Myocyte (in vitro differentiated cells): ENCODE measurements at regions not wholly inside any gene's neighbourhood (a gene's known extent, or its start where the extent isn't known, plus 50 kb on each side); places are given as distances from the start of the nearest gene placed in this dataset.

Experiments used
- DNase-seq: peaks from one replicate; pipeline ENCODE4 v3.0.0-alpha.2; 2012; ENCODE audit warnings: low read depth

DNA sequence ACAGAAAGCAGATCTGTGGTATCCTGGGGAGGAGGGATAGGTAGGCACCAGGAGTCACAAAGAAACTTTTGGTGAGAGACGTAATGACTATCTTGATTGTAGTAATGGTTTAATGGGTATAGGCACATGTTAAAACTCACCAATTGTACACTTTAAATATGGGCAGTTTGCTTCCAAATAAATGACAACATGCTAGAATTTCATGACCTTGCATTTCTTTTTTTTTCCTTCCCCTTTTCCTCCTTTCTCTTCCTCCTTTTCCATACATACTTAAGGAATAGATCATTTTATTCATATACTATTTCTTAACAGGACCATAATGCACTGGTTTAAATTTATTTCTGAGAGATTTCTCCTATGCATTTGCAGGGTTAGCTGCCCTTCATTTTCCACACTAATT, 341.8 kb downstream of the TMEM182 start:
- no peak for DNase-seq

DNA sequence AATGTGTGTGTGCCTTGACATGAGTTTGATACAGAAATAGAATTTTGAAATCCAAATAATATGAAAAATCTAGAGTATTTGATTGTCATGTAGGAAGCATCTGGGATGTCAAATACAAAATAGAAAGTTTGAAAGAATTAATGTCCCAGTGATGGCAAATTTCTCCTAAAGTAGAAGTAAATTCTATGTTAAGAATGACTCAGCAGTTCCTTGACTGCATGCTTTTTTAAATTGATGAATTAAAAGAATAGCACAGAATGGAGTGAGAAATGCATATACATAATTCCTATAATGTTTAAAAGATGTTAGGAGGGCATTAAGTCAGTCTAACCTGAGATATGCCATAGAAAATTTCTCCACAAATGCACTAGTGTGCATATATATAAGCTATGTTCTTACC, 357.5 kb downstream of the TMEM182 start:
- DNase-seq: no peak

GRCh38 chr2:103121106-103121505, 359.3 kb downstream of the TMEM182 start:
- DNase-seq: no peak

DNA sequence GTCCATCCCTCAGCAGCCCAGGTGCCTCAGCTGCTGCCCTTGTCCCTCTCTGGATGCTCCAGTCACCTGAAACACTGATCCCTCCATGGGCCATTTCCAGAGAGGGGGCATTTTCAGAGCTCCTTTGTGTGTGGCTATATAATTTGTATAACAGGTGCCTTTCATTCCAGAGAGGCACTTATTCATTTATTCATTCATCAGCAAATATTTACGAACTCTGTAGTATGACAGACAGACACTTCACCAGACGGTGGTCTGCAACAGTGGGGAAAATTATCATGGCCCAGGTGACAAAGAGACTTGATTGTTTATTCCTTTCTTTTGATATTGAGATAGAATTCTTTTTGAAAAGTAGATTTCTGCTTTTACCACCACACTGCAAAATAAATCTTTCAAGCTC, 361.7 kb downstream of the TMEM182 start:
- DNase-seq: no peak

DNA sequence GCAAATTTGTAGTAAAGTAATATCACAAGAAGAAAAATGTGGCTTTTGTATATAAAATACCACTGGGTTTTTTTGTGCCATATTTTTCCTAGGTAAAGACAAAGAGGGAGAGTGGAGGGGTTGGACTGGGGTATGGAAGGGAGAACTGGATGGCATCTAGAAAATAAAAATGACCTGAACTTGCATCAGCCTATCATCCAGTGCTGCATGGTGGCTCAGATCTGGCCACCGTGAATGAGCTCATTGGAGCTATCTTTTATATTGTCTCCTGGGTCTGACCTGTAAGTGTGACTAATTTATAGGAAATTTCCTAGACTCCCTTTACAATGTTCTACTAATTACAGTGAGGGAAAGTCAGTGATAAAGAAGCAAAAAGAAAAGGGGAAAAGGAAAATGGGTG, 369.0 kb downstream of the TMEM182 start:
- no peak for DNase-seq

DNA sequence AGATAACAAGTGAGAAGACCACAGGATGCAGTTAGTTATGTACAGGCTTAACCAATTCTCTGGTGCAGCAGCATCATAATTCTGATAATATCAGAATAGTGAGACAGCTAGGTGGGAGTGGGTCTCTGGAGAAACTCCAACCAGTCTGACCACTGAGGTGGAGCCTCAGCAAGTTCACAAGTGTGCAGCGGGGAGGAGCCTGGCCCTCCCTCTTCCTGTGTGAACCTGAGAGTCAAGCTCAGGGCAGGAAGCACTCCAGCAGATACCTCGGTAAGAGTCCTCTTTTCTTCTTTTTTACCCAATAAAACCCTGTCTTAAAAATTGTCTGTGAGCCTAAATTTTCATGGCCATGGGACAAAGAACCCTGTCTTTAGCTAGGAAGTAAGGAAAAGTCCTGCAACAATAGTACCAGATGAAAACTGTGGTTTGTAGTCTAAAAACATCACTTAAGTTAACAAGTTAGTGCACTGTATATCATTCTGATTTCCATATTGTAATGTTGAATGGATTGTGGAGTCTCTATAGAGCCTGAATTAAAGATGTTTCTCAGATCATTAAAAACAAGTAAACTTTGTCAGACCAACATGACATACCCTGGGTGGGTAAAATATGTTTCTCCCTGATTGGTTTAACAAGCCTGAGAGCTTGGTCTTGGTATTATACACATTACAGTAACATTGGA, 370.8 kb downstream of the TMEM182 start:
- no peak for DNase-seq

DNA sequence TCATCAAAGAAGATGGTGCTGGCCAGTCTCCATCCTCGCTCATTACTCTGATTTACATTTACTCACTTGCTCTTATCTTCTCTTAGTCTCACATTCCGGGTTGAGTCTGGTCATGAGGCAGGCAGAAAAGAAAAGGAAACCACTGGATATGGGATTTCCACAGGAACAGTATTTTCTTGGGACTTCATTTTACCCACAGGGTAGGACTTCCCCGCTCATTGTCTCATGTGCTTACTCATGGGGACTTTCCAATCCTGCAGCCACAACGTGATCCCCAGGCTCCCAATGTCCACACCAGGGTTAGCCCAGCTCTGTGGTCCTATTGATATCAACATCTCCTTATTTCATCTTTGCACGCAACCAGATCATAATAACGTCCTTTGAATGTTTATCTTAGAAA, 373.8 kb downstream of the TMEM182 start:
- no peak for DNase-seq

DNA sequence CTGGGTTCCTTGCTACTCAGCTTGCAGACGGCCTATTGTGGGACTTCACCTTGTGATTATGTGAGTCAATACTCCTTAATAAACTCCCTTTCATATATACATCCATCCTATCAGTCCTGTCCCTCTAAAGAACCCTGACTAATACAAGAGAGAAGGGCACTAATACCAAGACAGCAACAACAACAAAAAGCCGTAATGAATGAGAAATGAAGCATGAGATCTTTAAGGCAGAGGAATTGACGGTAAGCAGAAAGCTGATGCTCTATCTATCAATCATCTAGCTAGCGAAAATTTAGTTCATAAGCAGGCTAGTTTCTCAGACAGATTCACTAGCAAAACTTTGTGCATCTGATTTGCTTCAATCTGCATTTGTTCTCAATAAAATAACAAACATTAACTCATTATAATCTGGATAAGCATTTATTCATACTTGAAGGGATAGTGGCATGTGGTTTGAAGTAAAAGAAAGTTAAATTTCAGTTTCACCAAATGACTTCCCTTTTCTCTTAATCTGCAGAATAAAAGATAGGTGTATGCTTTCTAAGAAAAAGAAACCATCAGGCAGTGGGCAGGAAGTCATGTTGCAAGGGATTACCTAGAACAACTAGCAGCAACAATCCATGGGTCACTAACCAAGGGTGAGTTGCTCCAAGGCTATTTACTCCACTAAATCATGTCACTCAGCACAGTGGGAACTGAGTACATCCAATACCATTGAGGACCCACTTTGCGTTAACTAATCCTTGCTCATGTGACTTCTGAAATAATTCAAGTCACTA, 376.5 kb downstream of the TMEM182 start:
- no peak for DNase-seq

GRCh38 chr2:103139628-103140268, 377.9 kb downstream of the TMEM182 start:
- DNase-seq: no peak

DNA sequence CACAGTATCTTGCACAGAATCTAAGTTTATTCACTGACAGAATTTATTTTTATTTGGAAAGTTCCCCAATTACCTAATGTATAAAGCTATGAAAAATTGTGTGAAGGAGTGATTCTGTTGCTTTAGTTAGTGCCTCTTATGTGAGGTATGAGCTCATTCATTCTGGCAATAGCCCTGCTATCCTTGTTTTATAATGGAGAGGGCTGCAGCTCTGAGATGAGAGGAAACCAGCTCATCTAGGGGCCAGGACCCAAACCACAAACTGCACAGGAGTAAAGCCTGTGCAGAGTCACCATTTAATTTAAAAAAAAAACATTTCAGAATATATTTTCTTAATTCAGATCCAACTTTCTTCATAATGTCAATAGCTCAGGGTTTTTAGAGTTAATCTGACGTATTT, 383.0 kb downstream of the TMEM182 start:
- DNase-seq: no peak

GRCh38 chr2:103145739-103146138, 383.9 kb downstream of the TMEM182 start:
- DNase-seq: no peak

DNA sequence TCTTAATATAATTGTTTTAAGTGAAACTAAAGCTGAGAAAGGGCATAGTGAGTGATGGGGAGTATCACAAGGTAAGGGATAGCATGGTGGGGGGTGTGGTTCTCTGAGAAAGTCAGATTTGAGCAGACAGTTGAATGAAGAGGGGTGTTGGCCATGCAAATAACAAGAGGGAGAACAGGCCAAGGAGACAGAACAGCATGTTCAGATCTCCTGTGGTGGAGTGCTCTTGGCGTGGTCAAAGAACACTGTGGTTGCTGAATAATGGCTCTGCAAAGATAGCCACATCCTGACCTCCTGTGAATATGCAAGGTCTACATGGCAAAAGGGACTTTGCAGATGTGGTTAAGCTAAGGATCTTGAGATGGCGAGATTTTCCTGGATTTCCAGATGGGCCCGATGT, 389.2 kb downstream of the TMEM182 start:
- no peak for DNase-seq

- DNase-seq: no peak
Observed at GRCh38 chr2:103152556-103152955, 390.7 kb downstream of the TMEM182 start.

DNA sequence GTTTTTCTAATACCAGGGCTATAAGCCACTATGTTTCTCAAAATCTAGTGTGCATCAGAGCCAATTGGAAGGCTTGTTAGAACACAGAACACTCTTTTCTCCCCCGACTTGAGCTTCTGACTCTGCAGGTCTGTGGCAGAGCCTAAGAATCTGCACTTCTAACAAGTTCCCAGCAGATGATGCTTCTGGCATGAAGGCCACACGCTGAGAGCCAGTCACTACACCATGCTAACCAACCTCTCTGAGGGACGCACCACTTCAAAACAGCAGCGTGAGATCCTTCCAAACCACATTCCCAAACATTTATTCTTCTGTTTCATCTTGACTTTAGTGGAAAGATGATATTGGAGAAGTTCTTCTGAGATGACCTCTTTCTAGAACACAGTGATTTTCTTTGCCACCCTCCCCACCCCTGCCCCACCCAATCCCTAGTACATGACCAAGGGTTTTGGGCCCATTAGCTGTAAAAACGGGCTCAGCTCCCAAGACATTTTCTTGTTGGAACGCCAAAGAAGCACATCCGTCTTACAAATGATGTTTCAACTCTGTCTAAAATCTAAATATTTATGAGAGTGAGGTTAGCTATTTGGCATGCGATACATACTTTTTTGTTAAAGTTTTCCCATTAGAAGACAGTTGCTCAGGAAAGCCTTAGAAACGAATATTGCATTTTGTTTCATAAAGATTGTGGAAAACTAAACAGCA, 391.9 kb downstream of the TMEM182 start:
- DNase-seq: no peak

GRCh38 chr2:103155308-103155707, 393.5 kb downstream of the TMEM182 start:
- no peak for DNase-seq

- no peak for DNase-seq
Observed at GRCh38 chr2:103159018-103159417, 397.2 kb downstream of the TMEM182 start.

DNA sequence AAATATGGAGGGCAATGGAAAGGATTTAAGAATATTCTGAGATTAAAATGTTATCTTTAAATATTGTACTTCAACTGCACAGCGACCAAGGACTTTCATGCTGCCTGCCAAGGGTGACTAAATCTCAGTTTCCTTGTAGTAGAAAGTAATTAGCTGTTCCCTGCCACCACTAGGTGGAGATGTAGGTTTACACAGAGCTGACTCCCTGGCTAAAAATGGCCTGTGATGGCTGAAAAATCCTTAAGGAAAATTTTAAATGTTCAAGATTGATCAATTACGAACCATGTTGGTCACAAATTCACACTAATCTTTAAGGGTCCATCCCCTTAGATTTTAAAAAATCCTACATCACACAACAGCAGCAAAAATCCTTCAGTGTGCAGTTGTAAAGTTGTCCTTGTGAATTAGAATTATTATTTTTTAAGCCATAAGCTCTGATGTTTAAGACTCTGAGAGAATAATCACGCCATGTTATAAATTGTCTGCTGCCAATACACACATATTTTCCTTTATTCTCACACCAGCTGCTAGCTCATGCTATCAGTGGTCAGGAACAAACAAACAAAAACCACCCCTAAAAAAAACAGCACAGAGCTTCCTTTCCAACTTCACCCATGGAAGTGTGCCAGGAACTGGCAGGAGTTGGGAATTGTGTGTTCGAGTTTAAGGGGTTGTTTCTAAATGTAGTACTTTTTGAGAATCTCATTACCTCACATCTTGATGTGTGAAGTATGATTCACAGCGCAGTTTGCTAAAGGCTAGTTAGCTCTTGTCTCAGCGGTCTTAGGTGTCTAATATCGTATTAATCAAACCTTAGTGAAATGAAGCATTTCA, 399.8 kb downstream of the TMEM182 start:
- peak; percentile 39 for DNase-seq

DNA sequence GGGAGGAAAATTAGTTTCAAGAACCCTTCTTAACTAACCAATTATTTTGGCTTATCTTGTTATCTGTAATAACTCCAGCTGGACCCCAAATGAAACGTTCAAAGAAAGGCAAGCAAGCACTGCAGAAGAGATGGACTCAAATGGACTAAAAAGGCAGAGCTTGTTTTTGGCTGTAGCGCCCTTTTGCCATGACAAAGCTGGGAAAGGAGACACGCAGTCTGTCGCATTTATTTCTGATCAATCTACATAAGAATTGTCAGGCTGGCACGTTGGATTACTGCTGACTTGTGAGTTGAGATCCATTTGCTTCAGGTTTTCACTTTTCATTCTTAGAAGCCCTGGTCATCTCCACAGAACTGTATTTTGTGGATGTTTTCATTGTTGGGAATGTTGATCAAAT, 402.9 kb downstream of the TMEM182 start:
- no peak for DNase-seq

DNA sequence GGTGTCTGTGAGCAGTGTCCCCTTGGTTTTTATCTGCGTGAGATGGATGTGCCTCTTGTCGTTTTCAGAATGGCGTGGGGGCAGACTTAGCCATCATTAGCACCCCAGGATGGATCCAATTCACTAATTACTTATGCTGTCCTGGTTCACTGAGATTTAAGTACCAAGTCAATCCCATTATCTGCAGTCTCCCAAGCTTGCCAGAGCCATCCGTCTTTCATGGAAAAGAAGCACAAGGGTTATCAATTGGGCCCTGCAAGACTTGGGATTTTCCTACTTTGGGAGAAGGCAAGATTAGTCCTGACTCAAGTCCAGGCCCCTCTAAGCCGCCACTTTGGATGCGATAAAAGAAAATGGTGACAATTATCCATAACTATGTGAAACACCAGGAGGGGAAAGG, 404.0 kb downstream of the TMEM182 start:
- DNase-seq: no peak

- no peak for DNase-seq
Observed at GRCh38 chr2:103166456-103167324, 404.9 kb downstream of the TMEM182 start.
